HEK293 (cell line): ENCODE measurements at regions not wholly inside any gene's neighbourhood (a gene's known extent, or its start where the extent isn't known, plus 50 kb on each side); places are given as distances from the start of the nearest gene placed in this dataset.

Experiments used
- CTCF ChIA-PET: fragments of 350-600 bp; formaldehyde crosslinking; extraction: SDS; loops from one replicate; lab custom pipeline; 2021; ENCODE audit warnings: antibody characterized with exemption; lab: Yijun Ruan, JAX
- POLR2A ChIA-PET: fragments of 300-600 bp; formaldehyde crosslinking; extraction: SDS; loops from one replicate; lab custom pipeline; 2020; ENCODE audit warnings: antibody characterized with exemption, inconsistent platforms; lab: Yijun Ruan, JAX
- H3K27ac ChIP-seq: fragments of 200-500 bp; sonication (Bioruptor generic); 2 replicates; pipeline ENCODE4 v1.5.1; 2014; ENCODE audit warnings: low read depth, low read length, control low read depth, inconsistent platforms; ENCODE audit errors: extremely low read depth
- H3K36me3 ChIP-seq, 2 experiments: fragments of 200-500 bp in 1 of 2; sonication (Bioruptor generic) in 1 of 2; 1 replicate in 1 of 2; 2 replicates in 1 of 2; pipeline ENCODE4 v1.5.1; 2014 to 2017; ENCODE audit warnings: inconsistent platforms in 2 of 2, low read length in 2 of 2; ENCODE audit not compliant: control insufficient read depth in 2 of 2, insufficient read depth in 1 of 2
- H3K4me1 ChIP-seq: fragments of 200-500 bp; sonication (Bioruptor generic); 2 replicates; pipeline ENCODE4 v1.5.1; 2014; ENCODE audit warnings: mild to moderate bottlenecking, low read length, inconsistent platforms; ENCODE audit not compliant: control insufficient read depth, insufficient read depth
- H3K4me3 ChIP-seq: 2 replicates; pipeline ENCODE4 v1.5.1; 2011; ENCODE audit warnings: low read depth, mild to moderate bottlenecking, control low read depth, low read length, moderate library complexity
- H3K9me3 ChIP-seq: fragments of 200-500 bp; sonication (Bioruptor generic); 2 replicates; pipeline ENCODE4 v1.5.1; 2014; ENCODE audit warnings: low read depth, low read length, inconsistent platforms; ENCODE audit not compliant: control insufficient read depth, insufficient read depth
- BCL11A ChIP-seq: fragments of 450-650 bp; formaldehyde crosslinking; IDR thresholded peaks from 2 replicates; pipeline ENCODE4 v1.5.1; 2016; ENCODE audit warnings: low read depth, missing biosample characterization, missing genetic modification characterization
- EGR2 ChIP-seq: fragments of 450-650 bp; formaldehyde crosslinking; IDR thresholded peaks from 2 replicates; pipeline ENCODE4 v1.5.1; 2016; ENCODE audit warnings: low read depth, missing biosample characterization, missing genetic modification characterization
- GLIS1 ChIP-seq: fragments of 450-650 bp; formaldehyde crosslinking; IDR thresholded peaks from 2 replicates; pipeline ENCODE4 v1.5.1; 2016; ENCODE audit warnings: missing biosample characterization, missing genetic modification characterization
- HIC1 ChIP-seq: fragments of 450-650 bp; formaldehyde crosslinking; IDR thresholded peaks from 2 replicates; pipeline ENCODE4 v1.5.1; 2016; ENCODE audit warnings: missing biosample characterization, missing genetic modification characterization
- HOXC10 ChIP-seq: sonication (generic); formaldehyde crosslinking; IDR thresholded peaks from 2 replicates; pipeline ENCODE4 v1.8.1; 2023; ENCODE audit warnings: mild to moderate bottlenecking, missing genetic modification reagents
- SALL2 ChIP-seq: fragments of 450-650 bp; formaldehyde crosslinking; IDR thresholded peaks from 2 replicates; pipeline ENCODE4 v1.5.0; 2017; ENCODE audit warnings: missing biosample characterization, mild to moderate bottlenecking, missing genetic modification characterization, borderline replicate concordance
- SCRT1 ChIP-seq: fragments of 450-650 bp; formaldehyde crosslinking; IDR thresholded peaks from 2 replicates; pipeline ENCODE4 v1.5.1; 2016; ENCODE audit warnings: missing biosample characterization, missing genetic modification characterization, borderline replicate concordance
- SP2 ChIP-seq: fragments of 450-650 bp; formaldehyde crosslinking; IDR thresholded peaks from 2 replicates; pipeline ENCODE4 v1.5.1; 2016; ENCODE audit warnings: missing biosample characterization, missing genetic modification characterization
- WT1 ChIP-seq: fragments of 450-650 bp; formaldehyde crosslinking; IDR thresholded peaks from 2 replicates; pipeline ENCODE4 v1.5.1; 2016; ENCODE audit warnings: missing biosample characterization, missing genetic modification characterization
- YY1 ChIP-seq: fragments of 450-650 bp; formaldehyde crosslinking; IDR thresholded peaks from 2 replicates; pipeline ENCODE4 v1.5.1; 2018; ENCODE audit warnings: missing biosample characterization, missing genetic modification characterization
- YY2 ChIP-seq: fragments of 450-650 bp; formaldehyde crosslinking; IDR thresholded peaks from 2 replicates; pipeline ENCODE4 v1.5.1; 2016; ENCODE audit warnings: missing biosample characterization, missing genetic modification characterization
- ZIC2 ChIP-seq: fragments of 450-650 bp; formaldehyde crosslinking; IDR thresholded peaks from 2 replicates; pipeline ENCODE4 v1.5.1; 2016; ENCODE audit warnings: missing biosample characterization, missing genetic modification characterization
- ZNF16 ChIP-seq: fragments of 450-650 bp; formaldehyde crosslinking; IDR thresholded peaks from 2 replicates; pipeline ENCODE4 v1.5.1; 2016; ENCODE audit warnings: low read depth, missing biosample characterization, missing genetic modification characterization
- ZNF214 ChIP-seq: fragments of 450-650 bp; formaldehyde crosslinking; IDR thresholded peaks from 2 replicates; pipeline ENCODE4 v1.5.1; 2017; ENCODE audit warnings: missing biosample characterization, mild to moderate bottlenecking, missing genetic modification characterization, borderline replicate concordance
- ZNF221 ChIP-seq: fragments of 450-650 bp; formaldehyde crosslinking; IDR thresholded peaks from 2 replicates; pipeline ENCODE4 v1.5.1; 2017; ENCODE audit warnings: missing biosample characterization, missing genetic modification characterization, borderline replicate concordance
- ZNF280C ChIP-seq: fragments of 450-650 bp; formaldehyde crosslinking; IDR thresholded peaks from 2 replicates; pipeline ENCODE4 v1.5.1; 2016; ENCODE audit warnings: missing biosample characterization, missing genetic modification characterization
- ZNF366 ChIP-seq: fragments of 450-650 bp; formaldehyde crosslinking; conservative IDR thresholded peaks from 2 replicates; pipeline ENCODE4 v1.5.1; 2016; ENCODE audit warnings: missing biosample characterization, missing genetic modification characterization
- ZNF404 ChIP-seq: fragments of 450-650 bp; formaldehyde crosslinking; IDR thresholded peaks from 2 replicates; pipeline ENCODE4 v1.5.1; 2017; ENCODE audit warnings: missing biosample characterization, missing genetic modification characterization
- ZNF426 ChIP-seq: fragments of 450-650 bp; formaldehyde crosslinking; IDR thresholded peaks from 2 replicates; pipeline ENCODE4 v1.5.1; 2017; ENCODE audit warnings: missing biosample characterization, missing genetic modification characterization, mild to moderate bottlenecking, inconsistent platforms, moderate library complexity
- ZNF544 ChIP-seq: fragments of 450-650 bp; formaldehyde crosslinking; IDR thresholded peaks from 2 replicates; pipeline ENCODE4 v1.5.0; 2017; ENCODE audit warnings: missing biosample characterization, missing genetic modification characterization
- ZNF585B ChIP-seq: fragments of 450-650 bp; formaldehyde crosslinking; IDR thresholded peaks from 2 replicates; pipeline ENCODE4 v1.5.1; 2016; ENCODE audit warnings: missing biosample characterization, missing genetic modification characterization
- ZNF621 ChIP-seq: fragments of 450-650 bp; formaldehyde crosslinking; IDR thresholded peaks from 2 replicates; pipeline ENCODE4 v1.5.1; 2017; ENCODE audit warnings: missing biosample characterization, missing genetic modification characterization
- ZNF624 ChIP-seq: fragments of 450-650 bp; formaldehyde crosslinking; IDR thresholded peaks from 2 replicates; pipeline ENCODE4 v1.5.1; 2017; ENCODE audit warnings: missing biosample characterization, missing genetic modification characterization
- ZNF701 ChIP-seq: fragments of 450-650 bp; formaldehyde crosslinking; IDR thresholded peaks from 2 replicates; pipeline ENCODE4 v1.5.1; 2016; ENCODE audit warnings: missing biosample characterization, missing genetic modification characterization
- TF ChIP-seq, protein P1 (sequence below): fragments of 450-650 bp; IDR thresholded peaks from 2 replicates; pipeline ENCODE4 v1.5.1; 2018; ENCODE audit warnings: missing biosample characterization, missing genetic modification characterization
- TF ChIP-seq, protein P2 (sequence below): fragments of 450-650 bp; formaldehyde crosslinking; IDR thresholded peaks from 2 replicates; pipeline ENCODE4 v1.5.1; 2017; ENCODE audit warnings: missing biosample characterization, missing genetic modification characterization

DNA sequence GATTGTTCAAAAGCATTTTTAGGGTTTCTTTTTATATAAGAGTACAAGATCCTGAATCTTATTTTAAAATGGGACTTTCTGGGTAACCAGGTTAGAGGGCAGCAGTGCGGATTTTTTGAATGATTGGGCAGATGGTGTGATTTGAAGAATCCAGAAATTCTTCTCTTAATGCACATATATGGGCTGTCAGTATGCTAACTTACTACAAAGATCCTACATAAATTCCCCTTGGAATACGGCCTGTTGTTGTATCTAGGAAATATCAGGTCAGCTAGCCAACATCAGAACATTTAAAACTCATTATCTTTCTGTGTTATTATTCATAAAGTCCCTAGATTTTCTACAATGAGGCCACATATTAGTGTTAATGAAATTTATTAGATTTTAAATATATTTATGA is 229.6 kb upstream of the TPRG1 start:
- POLR2A ChIA-PET = no interaction called here
- H3K27ac ChIP-seq = no peak overlapping the region
- no peak for TF ChIP-seq ZNF221 (tag by site-specific recombination)
- TF ChIP-seq ZNF701 (tag by site-specific recombination) = no peak
- no peak for TF ChIP-seq BCL11A (tag by site-specific recombination)
- no peak for TF ChIP-seq ZNF404 (tag by site-specific recombination)
- TF ChIP-seq SALL2 (tag by site-specific recombination) = no peak
- no peak for TF ChIP-seq ZNF621 (tag by site-specific recombination)
- TF ChIP-seq SCRT1 (tag by site-specific recombination) = no peak
- no peak for TF ChIP-seq ZNF585B
- TF ChIP-seq ZNF214 (tag by site-specific recombination) = no peak
- no peak for TF ChIP-seq ZNF16 (tag by site-specific recombination)
- CTCF ChIA-PET = interaction anchor here (1.1 kb wide), 1 partner anchor 12 kb away, joined by 3 read pairs; no protein-coding TSS in a partner anchor
- no peaks in the 10 kb centered on the region for H3K36me3 ChIP-seq
- no peaks in the 10 kb centered on the region for H3K9me3 ChIP-seq
- no peak overlapping the region for H3K4me3 ChIP-seq
- H3K4me1 ChIP-seq = no peaks in the 10 kb centered on the region

DNA sequence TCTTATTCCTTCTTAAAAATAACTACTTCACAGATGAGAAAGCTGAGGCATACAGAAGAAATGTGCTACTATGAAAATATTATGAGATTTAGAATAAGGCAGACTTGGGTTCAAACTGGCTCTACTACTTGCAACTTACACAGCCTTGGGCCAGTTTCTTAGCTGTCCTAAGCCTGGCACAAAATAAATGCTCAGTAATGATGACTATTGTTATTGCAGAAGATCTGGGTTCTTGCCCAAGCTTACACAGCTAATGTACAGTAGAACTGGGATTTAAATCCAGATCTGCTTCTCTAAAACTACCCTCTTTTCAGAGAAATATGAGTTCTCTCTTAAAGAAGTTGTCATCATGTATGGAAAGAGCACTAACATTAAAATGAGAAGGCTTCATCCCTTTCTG is 228.2 kb upstream of the TPRG1 start:
- no peak overlapping the region for H3K4me3 ChIP-seq
- TF ChIP-seq SP2 (tag by site-specific recombination) = no peak
- TF ChIP-seq ZNF426 (tag by site-specific recombination) = no peak
- no peak for TF ChIP-seq ZIC2 (tag by site-specific recombination)
- TF ChIP-seq EGR2 (tag by site-specific recombination) = no peak
- TF ChIP-seq HOXC10 = no peak
- TF ChIP-seq, protein P1, sequence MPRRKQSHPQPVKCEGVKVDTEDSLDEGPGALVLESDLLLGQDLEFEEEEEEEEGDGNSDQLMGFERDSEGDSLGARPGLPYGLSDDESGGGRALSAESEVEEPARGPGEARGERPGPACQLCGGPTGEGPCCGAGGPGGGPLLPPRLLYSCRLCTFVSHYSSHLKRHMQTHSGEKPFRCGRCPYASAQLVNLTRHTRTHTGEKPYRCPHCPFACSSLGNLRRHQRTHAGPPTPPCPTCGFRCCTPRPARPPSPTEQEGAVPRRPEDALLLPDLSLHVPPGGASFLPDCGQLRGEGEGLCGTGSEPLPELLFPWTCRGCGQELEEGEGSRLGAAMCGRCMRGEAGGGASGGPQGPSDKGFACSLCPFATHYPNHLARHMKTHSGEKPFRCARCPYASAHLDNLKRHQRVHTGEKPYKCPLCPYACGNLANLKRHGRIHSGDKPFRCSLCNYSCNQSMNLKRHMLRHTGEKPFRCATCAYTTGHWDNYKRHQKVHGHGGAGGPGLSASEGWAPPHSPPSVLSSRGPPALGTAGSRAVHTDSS (tag by site-specific recombination) = no peak
- TF ChIP-seq ZNF280C = no peak
- no peak for TF ChIP-seq YY2 (tag by site-specific recombination)
- no peak for TF ChIP-seq GLIS1
- no peak for TF ChIP-seq HIC1 (tag by site-specific recombination)
- TF ChIP-seq ZNF366 (tag by site-specific recombination) = no peak
- TF ChIP-seq WT1 (tag by site-specific recombination) = no peak
- no peak for TF ChIP-seq ZNF544 (tag by site-specific recombination)
- TF ChIP-seq, protein P2, sequence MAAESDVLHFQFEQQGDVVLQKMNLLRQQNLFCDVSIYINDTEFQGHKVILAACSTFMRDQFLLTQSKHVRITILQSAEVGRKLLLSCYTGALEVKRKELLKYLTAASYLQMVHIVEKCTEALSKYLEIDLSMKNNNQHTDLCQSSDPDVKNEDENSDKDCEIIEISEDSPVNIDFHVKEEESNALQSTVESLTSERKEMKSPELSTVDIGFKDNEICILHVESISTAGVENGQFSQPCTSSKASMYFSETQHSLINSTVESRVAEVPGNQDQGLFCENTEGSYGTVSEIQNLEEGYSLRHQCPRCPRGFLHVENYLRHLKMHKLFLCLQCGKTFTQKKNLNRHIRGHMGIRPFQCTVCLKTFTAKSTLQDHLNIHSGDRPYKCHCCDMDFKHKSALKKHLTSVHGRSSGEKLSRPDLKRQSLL = no peak
- no peak for TF ChIP-seq YY1 (tag by site-specific recombination)
- no peak for TF ChIP-seq BCL11A (tag by site-specific recombination)
- TF ChIP-seq ZNF624 = no peak
- H3K4me1 ChIP-seq = no peaks in the 10 kb centered on the region
- H3K9me3 ChIP-seq = no peaks in the 10 kb centered on the region
- H3K36me3 ChIP-seq = no peaks in the 10 kb centered on the region
- no peak overlapping the region for H3K27ac ChIP-seq
- ChIA-PET POLR2A (no interaction called here), CTCF (interaction anchor here (2.2 kb wide), 1 partner anchor 11 kb away, joined by 15 read pairs; no protein-coding TSS in a partner anchor)
